ENCODE measurements at regions not wholly inside any gene's neighbourhood (a gene's known extent, or its start where the extent isn't known, plus 50 kb on each side); places are given as distances from the start of the nearest gene placed in this dataset.

GRCh38 chr2:67295406-67295805 lies 101.7 kb upstream of the ETAA1 start:
- no peak overlapping the region for H2AFZ ChIP-seq (ENCODE audit: low read length)
- Mint-ChIP-seq H3K4me3 (no peak overlapping the region), H3K27ac (no peak overlapping the region), H3K4me1 (no peaks in the 10 kb centered on the region), H3K36me3 (ENCODE audit: insufficient read depth in 1 of 3, low read depth in 3 of 3) (no peaks in the 10 kb centered on the region), H3K27me3 (ENCODE audit: low read depth) (no peaks in the 10 kb centered on the region), H3K9me3 (no peaks in the 10 kb centered on the region)
- no peak overlapping the region for H4K8ac ChIP-seq (replicated peaks; ENCODE audit: insufficient read length, low read depth, low read length)
- H3K9me3 ChIP-seq (ENCODE audit: control insufficient read depth, low read depth, low read length), result no peaks in the 10 kb centered on the region
- no CpG with 5 or more reads among the region's 2 CpGs for WGBS (ENCODE audit: extremely low coverage, insufficient read length, low lambda C conversion rate)
- no peaks in the 10 kb centered on the region for H3K27me3 ChIP-seq (ENCODE audit: insufficient read depth, low read length)
- H4K91ac ChIP-seq (ENCODE audit: insufficient read length, low read depth, low read length), result no peak overlapping the region
- H2BK15ac ChIP-seq (ENCODE audit: low read depth, low read length), result no peak overlapping the region
- no peak overlapping the region for H3K9ac ChIP-seq (ENCODE audit: extremely low read depth, insufficient read length, low read length)
- H3K4me2 ChIP-seq (ENCODE audit: insufficient read depth, insufficient read length, low read length), result no peak overlapping the region
- no peak overlapping the region for H2AK5ac ChIP-seq (ENCODE audit: insufficient read length, low read length)
- no peak overlapping the region for H2BK20ac ChIP-seq (ENCODE audit: low read depth, low read length, poor library complexity, severe bottlenecking)
- no peak overlapping the region for H2BK120ac ChIP-seq (ENCODE audit: low read depth, low read length, poor library complexity, severe bottlenecking)
- TF ChIP-seq CTCF (conservative IDR thresholded peaks at IDR 0.05), result no peak
- no peaks in the 10 kb centered on the region for H3K79me1 ChIP-seq (ENCODE audit: insufficient read depth, low read depth, low read length, poor library complexity, severe bottlenecking)
- no peak overlapping the region for H2BK12ac ChIP-seq (ENCODE audit: insufficient read length, low read depth, low read length)
- no peaks in the 10 kb centered on the region for H3K4me1 ChIP-seq (ENCODE audit: insufficient read depth, low read length)
- no peak overlapping the region for H3K56ac ChIP-seq (ENCODE audit: insufficient read length, low read depth, low read length)
- H3K23ac ChIP-seq (ENCODE audit: insufficient read length, low read depth, low read length), result no peak overlapping the region
- no peak overlapping the region for H3K18ac ChIP-seq (ENCODE audit: insufficient read length, low read depth, low read length)
- no peak overlapping the region for H3K27ac ChIP-seq (ENCODE audit: insufficient read length, low read depth, low read length)
- H3K23me2 ChIP-seq (ENCODE audit: insufficient read length, low read depth, low read length, poor library complexity, severe bottlenecking), result no peaks in the 10 kb centered on the region
- no peak overlapping the region for H4K5ac ChIP-seq (ENCODE audit: insufficient read length, low read depth, low read length)
- H2BK5ac ChIP-seq (ENCODE audit: insufficient read length, low read length), result no peak overlapping the region
- no peak overlapping the region for H3K14ac ChIP-seq (ENCODE audit: insufficient read depth, low read length)
- H4K20me1 ChIP-seq (ENCODE audit: control insufficient read depth, insufficient read depth, insufficient read length), result no peaks in the 10 kb centered on the region
- no peaks in the 10 kb centered on the region for H3K79me2 ChIP-seq (ENCODE audit: insufficient read depth, low read length)
- H3K4ac ChIP-seq (ENCODE audit: low read depth, low read length), result no peak overlapping the region
- DNase-seq, result no peak
- H3T11ph ChIP-seq (ENCODE audit: low read length), result no peak overlapping the region

All from H9 (cell line).